ENCODE measurements at regions not wholly inside any gene's neighbourhood (a gene's known extent, or its start where the extent isn't known, plus 50 kb on each side); places are given as distances from the start of the nearest gene placed in this dataset.
"Not testable (repeated sequence)": the region's sequence is repeated elsewhere in the genome, so short reads cannot be mapped to it uniquely, and the experiment has no call there.

DNA sequence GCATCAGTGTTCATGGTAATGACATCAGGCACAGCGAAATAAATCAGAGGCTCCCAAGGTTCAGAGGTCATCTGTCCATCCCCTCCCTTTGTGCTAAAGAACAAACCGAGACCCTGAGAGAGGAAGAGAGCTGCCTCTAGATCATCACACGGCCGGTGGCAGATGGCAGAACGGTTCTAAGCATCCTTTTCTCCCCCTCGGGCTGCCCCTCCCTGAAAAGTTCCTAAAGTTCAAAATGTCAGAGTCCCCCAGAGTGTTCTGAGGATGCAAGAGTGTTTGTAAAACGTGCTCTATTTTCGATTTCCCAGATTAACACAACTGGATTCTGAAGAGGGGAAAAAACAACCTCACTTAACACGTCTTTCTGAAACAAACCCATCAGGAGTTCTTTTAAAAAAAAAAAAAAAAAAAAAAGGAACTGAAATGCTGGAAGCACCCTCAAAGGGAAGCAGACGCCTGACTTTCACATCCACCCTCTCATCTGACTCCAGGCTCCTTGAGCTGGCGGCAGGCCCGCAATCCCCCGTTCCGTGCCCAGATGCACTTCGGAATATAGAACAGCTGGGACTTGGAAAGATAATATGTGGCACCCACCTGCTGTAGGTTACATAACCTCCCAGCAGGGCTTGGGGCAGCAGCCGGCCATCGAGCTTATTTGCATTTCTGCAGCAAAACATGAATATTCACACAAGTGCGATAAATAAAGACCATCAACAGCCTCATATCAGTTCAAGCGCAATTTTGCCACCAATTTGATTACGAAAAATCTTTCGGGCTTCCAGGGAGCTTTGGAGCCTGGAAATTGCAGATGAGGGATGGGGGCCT, 115.5 kb upstream of the SMURF2 start:
- no peaks in the 10 kb centered on the region for H3K36me3 ChIP-seq
- no peak for FAIRE-seq
- peak; percentile 20 to 30 (median 30) for ATAC-seq
- 8 to 11% methylated on average over 21 of the region's 21 CpGs for WGBS, 2 donors
- peak in 4 of 6 donors; percentile 45 to 70 (median 58) for DNase-seq
- no peaks in the 10 kb centered on the region for H3K27me3 ChIP-seq
- H3K4me1 ChIP-seq, result peaks cover 0 to 25% (median 24%) of the 10 kb centered on the region in 3 donors
- peak overlapping the region in 3 of 4 donors; percentile 3 to 53 (median 30) for H3K4me3 ChIP-seq
- intact Hi-C loops (cut with DNase I), result no loop called here
- TF ChIP-seq, protein P1, sequence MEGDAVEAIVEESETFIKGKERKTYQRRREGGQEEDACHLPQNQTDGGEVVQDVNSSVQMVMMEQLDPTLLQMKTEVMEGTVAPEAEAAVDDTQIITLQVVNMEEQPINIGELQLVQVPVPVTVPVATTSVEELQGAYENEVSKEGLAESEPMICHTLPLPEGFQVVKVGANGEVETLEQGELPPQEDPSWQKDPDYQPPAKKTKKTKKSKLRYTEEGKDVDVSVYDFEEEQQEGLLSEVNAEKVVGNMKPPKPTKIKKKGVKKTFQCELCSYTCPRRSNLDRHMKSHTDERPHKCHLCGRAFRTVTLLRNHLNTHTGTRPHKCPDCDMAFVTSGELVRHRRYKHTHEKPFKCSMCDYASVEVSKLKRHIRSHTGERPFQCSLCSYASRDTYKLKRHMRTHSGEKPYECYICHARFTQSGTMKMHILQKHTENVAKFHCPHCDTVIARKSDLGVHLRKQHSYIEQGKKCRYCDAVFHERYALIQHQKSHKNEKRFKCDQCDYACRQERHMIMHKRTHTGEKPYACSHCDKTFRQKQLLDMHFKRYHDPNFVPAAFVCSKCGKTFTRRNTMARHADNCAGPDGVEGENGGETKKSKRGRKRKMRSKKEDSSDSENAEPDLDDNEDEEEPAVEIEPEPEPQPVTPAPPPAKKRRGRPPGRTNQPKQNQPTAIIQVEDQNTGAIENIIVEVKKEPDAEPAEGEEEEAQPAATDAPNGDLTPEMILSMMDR (IDR thresholded peaks at IDR 0.05), result no peak
- peak overlapping the region in 2 of 4 donors; percentile 44 to 50 for H3K27ac ChIP-seq
- H3K9me3 ChIP-seq, result no peaks in the 10 kb centered on the region

DNA sequence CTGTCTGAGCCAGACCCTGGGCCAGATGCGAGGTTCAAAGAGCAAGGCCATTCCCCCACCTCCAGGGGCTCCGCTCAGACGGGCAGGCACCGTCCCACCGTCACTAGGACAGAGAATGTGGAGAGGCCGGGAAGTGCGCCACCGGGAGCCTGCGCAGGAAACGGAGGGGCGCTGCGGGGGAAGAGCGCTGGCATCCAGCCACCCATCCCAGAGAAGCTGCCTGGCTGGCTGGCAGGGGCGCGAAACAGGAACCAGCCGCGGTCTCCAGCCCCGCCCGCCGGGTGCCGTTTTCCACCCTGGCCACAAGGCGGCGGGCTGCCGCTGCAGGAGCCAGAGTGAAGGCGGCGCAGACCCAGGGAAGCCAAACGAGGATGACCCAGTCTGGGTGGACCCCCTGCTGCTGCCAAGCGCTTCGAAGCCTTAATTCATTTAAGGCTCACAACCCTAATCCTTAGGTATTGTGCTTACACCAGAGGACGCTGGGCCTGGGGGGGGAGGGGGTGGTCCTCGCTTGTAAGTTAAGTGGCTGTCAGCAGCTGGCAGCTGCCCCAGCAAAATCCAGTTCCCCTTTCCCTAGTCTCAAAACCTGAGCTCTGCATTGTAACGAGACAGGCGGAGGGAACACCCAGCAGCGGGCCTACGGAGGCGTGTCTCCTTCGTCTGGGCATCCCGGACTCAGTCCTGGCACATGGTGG, 114.8 kb upstream of the SMURF2 start:
- TF ChIP-seq, protein P1 (IDR thresholded peaks at IDR 0.05), result peak; percentile 86 to 93 (median 92)
- H3K4me3 ChIP-seq, result peak overlapping the region in 2 of 4 donors; percentile 30 to 53
- peak overlapping the region in 2 of 4 donors; percentile 38 to 50 for H3K27ac ChIP-seq
- WGBS, 2 donors, result 3 to 4% methylated on average over 26 to 38 of the region's 38 CpGs
- intact Hi-C loops (cut with DNase I); H3K36me3 ChIP-seq; H3K9me3 ChIP-seq; FAIRE-seq; H3K27me3 ChIP-seq: not testable (repeated sequence)
- ATAC-seq, result peak; percentile 59 to 72 (median 70)
- DNase-seq, result peak; percentile 63 to 92 (median 80)
- H3K4me1 ChIP-seq, result peaks cover 0 to 25% (median 24%) of the 10 kb centered on the region in 3 donors

GRCh38 chr17:64775701-64776570, 113.8 kb upstream of the SMURF2 start:
- no peaks in the 10 kb centered on the region for H3K9me3 ChIP-seq
- no peak overlapping the region for H3K27ac ChIP-seq
- intact Hi-C loops (cut with DNase I), result no loop called here
- no peak for FAIRE-seq
- H3K27me3 ChIP-seq, result no peaks in the 10 kb centered on the region
- no peak overlapping the region for H3K4me3 ChIP-seq
- ATAC-seq, result no peak
- no peak for DNase-seq
- TF ChIP-seq, protein P1 (IDR thresholded peaks at IDR 0.05), result no peak
- H3K4me1 ChIP-seq, result peaks cover 0 to 25% (median 23%) of the 10 kb centered on the region in 3 donors
- 73 to 79% methylated on average over 13 of the region's 15 CpGs for WGBS, 2 donors
- H3K36me3 ChIP-seq, result no peaks in the 10 kb centered on the region

DNA sequence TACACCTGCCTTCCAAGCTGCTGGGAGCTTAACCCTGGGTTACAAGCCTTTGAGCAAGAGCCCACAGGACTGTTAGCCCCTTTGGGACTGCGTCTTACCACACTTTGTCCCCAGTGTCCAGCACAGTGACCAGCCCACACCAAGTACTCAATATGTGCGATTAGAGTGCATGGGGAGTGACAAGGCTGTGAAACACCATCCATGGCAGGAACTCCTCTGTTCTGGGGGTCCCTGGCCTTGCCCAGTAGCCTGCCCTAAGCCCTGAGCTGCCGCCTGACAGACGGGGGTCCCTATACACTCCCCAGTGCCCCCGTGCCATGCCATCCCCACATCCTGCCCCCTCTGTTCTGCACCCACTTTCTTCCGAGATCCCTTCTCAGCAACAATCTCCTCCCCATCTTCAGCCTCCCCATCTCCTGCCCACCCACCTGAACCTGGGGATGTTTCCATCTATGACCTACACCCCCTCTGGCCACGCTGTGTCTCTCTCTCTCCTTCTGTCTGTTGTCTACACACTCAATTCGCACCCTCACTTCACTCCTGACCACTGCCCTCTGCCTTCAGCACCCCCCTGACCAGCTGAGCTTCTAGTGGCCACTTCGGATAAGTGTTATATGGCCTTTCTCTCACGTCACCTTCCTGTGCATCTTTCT, 112.9 kb upstream of the SMURF2 start:
- FAIRE-seq, result no peak
- 83 to 87% methylated on average over 7 to 10 of the region's 10 CpGs for WGBS, 2 donors

More for the DNA sequence above, 112.9 kb upstream of the SMURF2 start:
- H3K4me3 ChIP-seq, result no peak overlapping the region
- H3K4me1 ChIP-seq, result peaks cover 0 to 25% (median 14%) of the 10 kb centered on the region in 3 donors
- H3K9me3 ChIP-seq, result no peaks in the 10 kb centered on the region
- H3K36me3 ChIP-seq, result no peaks in the 10 kb centered on the region
- intact Hi-C loops (cut with DNase I), result no loop called here
- no peak overlapping the region for H3K27ac ChIP-seq
- H3K27me3 ChIP-seq, result no peaks in the 10 kb centered on the region
- DNase-seq, result no peak
- no peak for ATAC-seq
- TF ChIP-seq, protein P1 (IDR thresholded peaks at IDR 0.05), result no peak
